GM23338 (cell line): ENCODE measurements at regions not wholly inside any gene's neighbourhood (a gene's known extent, or its start where the extent isn't known, plus 50 kb on each side); places are given as distances from the start of the nearest gene placed in this dataset.

Experiments used
- ATAC-seq: fragments of 200-7000 bp; cut with Tn5 transposase; 3 replicates; pipeline ENCODE4 v1.9.1; 2020
- DNase-seq: peaks from one replicate; pipeline ENCODE4 v3.0.0-alpha.2; 2015; ENCODE audit warnings: low spot score
- H2AFZ ChIP-seq: fragments of 200-600 bp; sonication (generic); 2 replicates; pipeline ENCODE4 v1.8.0; 2016; ENCODE audit warnings: antibody characterized with exemption, mild to moderate bottlenecking, moderate library complexity
- H3F3A ChIP-seq: fragments of 200-600 bp; sonication (generic); replicated peaks from 2 replicates; pipeline ENCODE4 v1.8.0; 2017; ENCODE audit warnings: antibody characterized with exemption, mixed run types, low read depth
- H3K27ac ChIP-seq: fragments of 200-600 bp; sonication (generic); 2 replicates; pipeline ENCODE4 v1.6.1; 2016; ENCODE audit warnings: low read depth
- H3K27me3 ChIP-seq: fragments of 200-600 bp; sonication (generic); 2 replicates; pipeline ENCODE4 v1.8.0; 2016; ENCODE audit warnings: mild to moderate bottlenecking, mixed run types, moderate library complexity; ENCODE audit not compliant: insufficient read depth
- H3K36me3 ChIP-seq: fragments of 200-600 bp; sonication (generic); 2 replicates; pipeline ENCODE4 v1.8.0; 2016; ENCODE audit warnings: mild to moderate bottlenecking; ENCODE audit not compliant: insufficient read depth
- H3K4me1 ChIP-seq: fragments of 200-600 bp; sonication (generic); 2 replicates; pipeline ENCODE4 v1.8.0; 2016; ENCODE audit warnings: mild to moderate bottlenecking, moderate library complexity; ENCODE audit not compliant: insufficient read depth
- H3K4me2 ChIP-seq: fragments of 200-600 bp; sonication (generic); 2 replicates; pipeline ENCODE4 v1.7.1; 2017; ENCODE audit warnings: mixed run types
- H3K4me3 ChIP-seq: fragments of 200-600 bp; sonication (generic); 2 replicates; pipeline ENCODE4 v1.6.1; 2016; ENCODE audit warnings: mixed run types
- H3K79me2 ChIP-seq: fragments of 200-600 bp; sonication (generic); replicated peaks from 2 replicates; pipeline ENCODE4 v1.8.0; 2017; ENCODE audit warnings: mild to moderate bottlenecking; ENCODE audit not compliant: insufficient read depth
- H3K9me2 ChIP-seq: fragments of 200-600 bp; sonication (generic); 2 replicates; pipeline ENCODE4 v1.8.0; 2017; ENCODE audit not compliant: insufficient read depth
- H4K20me1 ChIP-seq: fragments of 200-600 bp; sonication (generic); replicated peaks from 2 replicates; pipeline ENCODE4 v1.8.0; 2017; ENCODE audit warnings: mild to moderate bottlenecking; ENCODE audit not compliant: insufficient read depth
- H3K27ac Mint-ChIP-seq: 2 replicates; pipeline ENCODE4 v1.8.0; 2020; ENCODE audit warnings: inconsistent platforms, mild to moderate bottlenecking, moderate library complexity, mixed read lengths
- H3K27me3 Mint-ChIP-seq: 3 replicates; pipeline ENCODE4 v1.8.0; 2022; ENCODE audit warnings: low read depth, mild to moderate bottlenecking, moderate library complexity, mixed read lengths, inconsistent platforms; ENCODE audit not compliant: insufficient read depth, poor library complexity
- H3K36me3 Mint-ChIP-seq: 3 replicates; pipeline ENCODE4 v1.8.0; 2021; ENCODE audit warnings: low read depth, mild to moderate bottlenecking, inconsistent platforms, moderate library complexity, mixed read lengths
- H3K4me1 Mint-ChIP-seq: 3 replicates; pipeline ENCODE4 v1.8.0; 2020; ENCODE audit warnings: mild to moderate bottlenecking, inconsistent platforms, mixed read lengths
- H3K4me3 Mint-ChIP-seq: 3 replicates; pipeline ENCODE4 v1.8.0; 2021; ENCODE audit warnings: moderate library complexity, mild to moderate bottlenecking, inconsistent platforms, mixed read lengths
- H3K9me3 Mint-ChIP-seq: 3 replicates; pipeline ENCODE4 v1.8.0; 2020; ENCODE audit warnings: moderate library complexity, mild to moderate bottlenecking, inconsistent platforms, mixed read lengths
- CREB1 ChIP-seq: fragments of 250-450 bp; sonication (Bioruptor Pico); IDR thresholded peaks from 2 replicates; pipeline ENCODE4 v1.5.0; 2020; ENCODE audit warnings: low read depth, mild to moderate bottlenecking, moderate library complexity
- EZH2 ChIP-seq: fragments of 200-600 bp; sonication (generic); IDR thresholded peaks from one replicate; pipeline ENCODE4 v1.8.0; 2017; ENCODE audit warnings: antibody characterized with exemption, mild to moderate bottlenecking, low read depth; ENCODE audit not compliant: unreplicated experiment
- EZH2phosphoT487 ChIP-seq: fragments of 200-600 bp; sonication (generic); IDR thresholded peaks from one replicate; pipeline ENCODE4 v1.8.1; 2018; ENCODE audit warnings: antibody characterized with exemption; ENCODE audit not compliant: unreplicated experiment
- JUNB ChIP-seq: IDR thresholded peaks from one replicate; pipeline ENCODE4 v1.6.1; 2016; ENCODE audit warnings: antibody characterized with exemption; ENCODE audit not compliant: unreplicated experiment
- NANOG ChIP-seq: IDR thresholded peaks from 2 replicates; pipeline ENCODE4 v1.6.1; 2016; ENCODE audit warnings: antibody characterized with exemption, borderline replicate concordance
- STAT1 ChIP-seq: IDR thresholded peaks from one replicate; pipeline ENCODE4 v1.6.1; 2016; ENCODE audit warnings: antibody characterized with exemption; ENCODE audit not compliant: unreplicated experiment
- ZNF114 ChIP-seq: fragments of 250-450 bp; sonication (Bioruptor Pico); IDR thresholded peaks from 2 replicates; pipeline ENCODE4 v1.5.0; 2020; ENCODE audit warnings: mild to moderate bottlenecking, moderate library complexity
- TF ChIP-seq, protein P1 (sequence below): IDR thresholded peaks from one replicate; pipeline ENCODE4 v1.6.1; 2018; ENCODE audit warnings: antibody characterized with exemption; ENCODE audit not compliant: unreplicated experiment
- TF ChIP-seq, protein P2 (sequence below): IDR thresholded peaks from 2 replicates; pipeline ENCODE4 v1.6.1; 2016; ENCODE audit warnings: antibody characterized with exemption
- TF ChIP-seq, protein P3 (sequence below): fragments of 250-450 bp; sonication (Bioruptor Pico); IDR thresholded peaks from 2 replicates; pipeline ENCODE4 v1.5.0; 2020; ENCODE audit warnings: mild to moderate bottlenecking, moderate library complexity

DNA sequence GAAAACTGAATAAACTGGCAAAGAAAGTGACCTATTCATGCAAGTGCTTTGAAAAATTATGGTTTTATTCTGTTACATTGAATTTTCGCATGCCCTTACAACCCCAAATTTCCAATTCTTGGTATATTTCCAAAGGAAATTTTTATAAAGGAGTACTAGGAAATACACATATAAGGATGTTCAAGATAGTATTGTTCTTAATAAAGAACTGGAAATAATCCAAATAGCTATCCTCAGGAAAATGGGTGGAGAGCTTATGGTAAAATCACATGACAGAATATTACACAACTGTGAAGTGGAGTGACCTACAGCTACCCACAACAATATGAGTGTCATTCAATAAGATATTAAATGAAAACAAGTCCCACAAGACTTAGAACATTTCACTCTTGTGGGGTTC lies 138.9 kb upstream of the BMPER start (continued):
- TF ChIP-seq, protein P1, sequence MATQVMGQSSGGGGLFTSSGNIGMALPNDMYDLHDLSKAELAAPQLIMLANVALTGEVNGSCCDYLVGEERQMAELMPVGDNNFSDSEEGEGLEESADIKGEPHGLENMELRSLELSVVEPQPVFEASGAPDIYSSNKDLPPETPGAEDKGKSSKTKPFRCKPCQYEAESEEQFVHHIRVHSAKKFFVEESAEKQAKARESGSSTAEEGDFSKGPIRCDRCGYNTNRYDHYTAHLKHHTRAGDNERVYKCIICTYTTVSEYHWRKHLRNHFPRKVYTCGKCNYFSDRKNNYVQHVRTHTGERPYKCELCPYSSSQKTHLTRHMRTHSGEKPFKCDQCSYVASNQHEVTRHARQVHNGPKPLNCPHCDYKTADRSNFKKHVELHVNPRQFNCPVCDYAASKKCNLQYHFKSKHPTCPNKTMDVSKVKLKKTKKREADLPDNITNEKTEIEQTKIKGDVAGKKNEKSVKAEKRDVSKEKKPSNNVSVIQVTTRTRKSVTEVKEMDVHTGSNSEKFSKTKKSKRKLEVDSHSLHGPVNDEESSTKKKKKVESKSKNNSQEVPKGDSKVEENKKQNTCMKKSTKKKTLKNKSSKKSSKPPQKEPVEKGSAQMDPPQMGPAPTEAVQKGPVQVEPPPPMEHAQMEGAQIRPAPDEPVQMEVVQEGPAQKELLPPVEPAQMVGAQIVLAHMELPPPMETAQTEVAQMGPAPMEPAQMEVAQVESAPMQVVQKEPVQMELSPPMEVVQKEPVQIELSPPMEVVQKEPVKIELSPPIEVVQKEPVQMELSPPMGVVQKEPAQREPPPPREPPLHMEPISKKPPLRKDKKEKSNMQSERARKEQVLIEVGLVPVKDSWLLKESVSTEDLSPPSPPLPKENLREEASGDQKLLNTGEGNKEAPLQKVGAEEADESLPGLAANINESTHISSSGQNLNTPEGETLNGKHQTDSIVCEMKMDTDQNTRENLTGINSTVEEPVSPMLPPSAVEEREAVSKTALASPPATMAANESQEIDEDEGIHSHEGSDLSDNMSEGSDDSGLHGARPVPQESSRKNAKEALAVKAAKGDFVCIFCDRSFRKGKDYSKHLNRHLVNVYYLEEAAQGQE, result no peak
- TF ChIP-seq CREB1 (no peak), ZNF114 (no peak), STAT1 (no peak), EZH2phosphoT487 (no peak), NANOG (no peak)
- TF ChIP-seq, protein P2, sequence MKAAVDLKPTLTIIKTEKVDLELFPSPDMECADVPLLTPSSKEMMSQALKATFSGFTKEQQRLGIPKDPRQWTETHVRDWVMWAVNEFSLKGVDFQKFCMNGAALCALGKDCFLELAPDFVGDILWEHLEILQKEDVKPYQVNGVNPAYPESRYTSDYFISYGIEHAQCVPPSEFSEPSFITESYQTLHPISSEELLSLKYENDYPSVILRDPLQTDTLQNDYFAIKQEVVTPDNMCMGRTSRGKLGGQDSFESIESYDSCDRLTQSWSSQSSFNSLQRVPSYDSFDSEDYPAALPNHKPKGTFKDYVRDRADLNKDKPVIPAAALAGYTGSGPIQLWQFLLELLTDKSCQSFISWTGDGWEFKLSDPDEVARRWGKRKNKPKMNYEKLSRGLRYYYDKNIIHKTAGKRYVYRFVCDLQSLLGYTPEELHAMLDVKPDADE, result no peak

DNA sequence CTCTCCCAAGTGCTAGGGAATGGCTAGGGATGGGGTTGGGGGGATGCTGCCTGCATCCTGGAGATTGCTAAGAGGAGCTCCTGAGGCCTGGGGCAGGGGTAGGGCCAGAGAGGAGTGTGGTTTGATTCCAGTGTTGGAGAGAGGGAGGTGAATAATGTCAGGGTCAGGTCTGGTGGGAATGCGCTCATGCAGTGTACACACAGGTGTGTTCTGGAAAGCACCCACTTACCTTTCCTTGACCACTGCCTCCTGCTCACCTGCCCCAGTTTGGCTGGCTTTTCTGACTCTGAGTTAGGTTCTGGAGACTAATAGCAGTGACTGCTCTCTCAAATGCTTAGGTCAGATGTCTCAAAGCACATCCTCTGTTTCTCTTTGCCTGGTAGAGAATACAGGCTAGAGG lies 135.4 kb upstream of the BMPER start:
- DNase-seq (no peak), ATAC-seq (no peak)
- no peaks in the 10 kb centered on the region for H3K27me3 ChIP-seq
- no peak overlapping the region for H3K4me2 ChIP-seq
- Mint-ChIP-seq H3K27ac (no peak overlapping the region), H3K9me3 (no peaks in the 10 kb centered on the region), H3K36me3 (no peaks in the 10 kb centered on the region), H3K27me3 (no peaks in the 10 kb centered on the region), H3K4me3 (no peak overlapping the region), H3K4me1 (no peaks in the 10 kb centered on the region)
- no peak overlapping the region for H2AFZ ChIP-seq
- H3K4me3 ChIP-seq, result no peak overlapping the region
- no peak overlapping the region for H3K27ac ChIP-seq
- H3K79me2 ChIP-seq, result no peaks in the 10 kb centered on the region
- no peaks in the 10 kb centered on the region for H3F3A ChIP-seq
- H3K4me1 ChIP-seq, result no peaks in the 10 kb centered on the region; the same call in 1 of the 2 replicates
- H4K20me1 ChIP-seq, result no peaks in the 10 kb centered on the region
- no peaks in the 10 kb centered on the region for H3K36me3 ChIP-seq
- no peaks in the 10 kb centered on the region for H3K9me2 ChIP-seq
- TF ChIP-seq, protein P3, sequence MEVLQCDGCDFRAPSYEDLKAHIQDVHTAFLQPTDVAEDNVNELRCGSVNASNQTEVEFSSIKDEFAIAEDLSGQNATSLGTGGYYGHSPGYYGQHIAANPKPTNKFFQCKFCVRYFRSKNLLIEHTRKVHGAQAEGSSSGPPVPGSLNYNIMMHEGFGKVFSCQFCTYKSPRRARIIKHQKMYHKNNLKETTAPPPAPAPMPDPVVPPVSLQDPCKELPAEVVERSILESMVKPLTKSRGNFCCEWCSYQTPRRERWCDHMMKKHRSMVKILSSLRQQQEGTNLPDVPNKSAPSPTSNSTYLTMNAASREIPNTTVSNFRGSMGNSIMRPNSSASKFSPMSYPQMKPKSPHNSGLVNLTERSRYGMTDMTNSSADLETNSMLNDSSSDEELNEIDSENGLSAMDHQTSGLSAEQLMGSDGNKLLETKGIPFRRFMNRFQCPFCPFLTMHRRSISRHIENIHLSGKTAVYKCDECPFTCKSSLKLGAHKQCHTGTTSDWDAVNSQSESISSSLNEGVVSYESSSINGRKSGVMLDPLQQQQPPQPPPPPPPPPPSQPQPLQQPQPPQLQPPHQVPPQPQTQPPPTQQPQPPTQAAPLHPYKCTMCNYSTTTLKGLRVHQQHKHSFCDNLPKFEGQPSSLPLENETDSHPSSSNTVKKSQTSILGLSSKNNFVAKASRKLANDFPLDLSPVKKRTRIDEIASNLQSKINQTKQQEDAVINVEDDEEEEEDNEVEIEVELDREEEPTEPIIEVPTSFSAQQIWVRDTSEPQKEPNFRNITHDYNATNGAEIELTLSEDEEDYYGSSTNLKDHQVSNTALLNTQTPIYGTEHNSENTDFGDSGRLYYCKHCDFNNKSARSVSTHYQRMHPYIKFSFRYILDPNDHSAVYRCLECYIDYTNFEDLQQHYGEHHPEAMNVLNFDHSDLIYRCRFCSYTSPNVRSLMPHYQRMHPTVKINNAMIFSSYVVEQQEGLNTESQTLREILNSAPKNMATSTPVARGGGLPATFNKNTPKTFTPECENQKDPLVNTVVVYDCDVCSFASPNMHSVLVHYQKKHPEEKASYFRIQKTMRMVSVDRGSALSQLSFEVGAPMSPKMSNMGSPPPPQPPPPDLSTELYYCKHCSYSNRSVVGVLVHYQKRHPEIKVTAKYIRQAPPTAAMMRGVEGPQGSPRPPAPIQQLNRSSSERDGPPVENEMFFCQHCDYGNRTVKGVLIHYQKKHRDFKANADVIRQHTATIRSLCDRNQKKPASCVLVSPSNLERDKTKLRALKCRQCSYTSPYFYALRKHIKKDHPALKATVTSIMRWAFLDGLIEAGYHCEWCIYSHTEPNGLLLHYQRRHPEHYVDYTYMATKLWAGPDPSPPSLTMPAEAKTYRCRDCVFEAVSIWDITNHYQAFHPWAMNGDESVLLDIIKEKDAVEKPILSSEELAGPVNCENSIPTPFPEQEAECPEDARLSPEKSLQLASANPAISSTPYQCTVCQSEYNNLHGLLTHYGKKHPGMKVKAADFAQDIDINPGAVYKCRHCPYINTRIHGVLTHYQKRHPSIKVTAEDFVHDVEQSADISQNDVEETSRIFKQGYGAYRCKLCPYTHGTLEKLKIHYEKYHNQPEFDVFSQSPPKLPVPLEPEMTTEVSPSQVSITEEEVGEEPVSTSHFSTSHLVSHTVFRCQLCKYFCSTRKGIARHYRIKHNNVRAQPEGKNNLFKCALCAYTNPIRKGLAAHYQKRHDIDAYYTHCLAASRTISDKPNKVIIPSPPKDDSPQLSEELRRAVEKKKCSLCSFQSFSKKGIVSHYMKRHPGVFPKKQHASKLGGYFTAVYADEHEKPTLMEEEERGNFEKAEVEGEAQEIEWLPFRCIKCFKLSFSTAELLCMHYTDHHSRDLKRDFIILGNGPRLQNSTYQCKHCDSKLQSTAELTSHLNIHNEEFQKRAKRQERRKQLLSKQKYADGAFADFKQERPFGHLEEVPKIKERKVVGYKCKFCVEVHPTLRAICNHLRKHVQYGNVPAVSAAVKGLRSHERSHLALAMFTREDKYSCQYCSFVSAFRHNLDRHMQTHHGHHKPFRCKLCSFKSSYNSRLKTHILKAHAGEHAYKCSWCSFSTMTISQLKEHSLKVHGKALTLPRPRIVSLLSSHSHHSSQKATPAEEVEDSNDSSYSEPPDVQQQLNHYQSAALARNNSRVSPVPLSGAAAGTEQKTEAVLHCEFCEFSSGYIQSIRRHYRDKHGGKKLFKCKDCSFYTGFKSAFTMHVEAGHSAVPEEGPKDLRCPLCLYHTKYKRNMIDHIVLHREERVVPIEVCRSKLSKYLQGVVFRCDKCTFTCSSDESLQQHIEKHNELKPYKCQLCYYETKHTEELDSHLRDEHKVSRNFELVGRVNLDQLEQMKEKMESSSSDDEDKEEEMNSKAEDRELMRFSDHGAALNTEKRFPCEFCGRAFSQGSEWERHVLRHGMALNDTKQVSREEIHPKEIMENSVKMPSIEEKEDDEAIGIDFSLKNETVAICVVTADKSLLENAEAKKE, result no peak
- TF ChIP-seq NANOG (no peak), EZH2 (no peak), CREB1 (no peak), JUNB (no peak)
- TF ChIP-seq, protein P1, result no peak
- TF ChIP-seq, protein P2, result no peak
